Right atrium auricular region (tissue), 2 donors: ENCODE measurements at regions not wholly inside any gene's neighbourhood (a gene's known extent, or its start where the extent isn't known, plus 50 kb on each side); places are given as distances from the start of the nearest gene placed in this dataset.

Source experiments
- DNase-seq: peaks from one replicate; pipeline ENCODE4 v3.0.0-alpha.2; 2019; ENCODE audit warnings: low spot score
- H3K27ac ChIP-seq, 2 donors: fragments of 200-600 bp; sonication (generic); 1 replicate in 1 of 2; 2 replicates in 1 of 2; pipeline ENCODE4 v1.5.1; 2016 to 2019
- H3K27me3 ChIP-seq, 2 donors: fragments of 200-600 bp; sonication (generic); one replicate each; pipeline versions ENCODE4 v1.5.1 to v1.6.0; 2017 to 2019
- H3K36me3 ChIP-seq: fragments of 200-600 bp; sonication (generic); one replicate; pipeline ENCODE4 v1.5.1; 2016
- H3K4me1 ChIP-seq, 2 donors: fragments of 200-600 bp; sonication (generic); one replicate each; pipeline versions ENCODE4 v1.5.1 to v1.6.0; 2017 to 2019
- H3K4me3 ChIP-seq, 2 donors: fragments of 200-600 bp; sonication (generic); 1 replicate in 1 of 2; 2 replicates in 1 of 2; pipeline ENCODE4 v1.5.1; 2017 to 2019; ENCODE audit warnings: mild to moderate bottlenecking in 1 of 2, moderate library complexity in 1 of 2
- H3K9me3 ChIP-seq, 2 donors: fragments of 200-600 bp; sonication (generic); one replicate each; pipeline ENCODE4 v1.5.1; 2019
- TF ChIP-seq, protein P1 (sequence below), 2 donors: fragments of 200-600 bp; sonication (generic); IDR thresholded peaks; one replicate each; pipeline ENCODE4 v1.5.1; 2019; ENCODE audit warnings: antibody characterized with exemption in 2 of 2

- Histone ChIP-seq H3K27ac (no peak overlapping the region), H3K4me1 (no peaks in the 10 kb centered on the region), H3K27me3 (no peaks in the 10 kb centered on the region), H3K9me3 (no peaks in the 10 kb centered on the region), H3K36me3 (no peaks in the 10 kb centered on the region), H3K4me3 (no peak overlapping the region)
- TF ChIP-seq, protein P1, sequence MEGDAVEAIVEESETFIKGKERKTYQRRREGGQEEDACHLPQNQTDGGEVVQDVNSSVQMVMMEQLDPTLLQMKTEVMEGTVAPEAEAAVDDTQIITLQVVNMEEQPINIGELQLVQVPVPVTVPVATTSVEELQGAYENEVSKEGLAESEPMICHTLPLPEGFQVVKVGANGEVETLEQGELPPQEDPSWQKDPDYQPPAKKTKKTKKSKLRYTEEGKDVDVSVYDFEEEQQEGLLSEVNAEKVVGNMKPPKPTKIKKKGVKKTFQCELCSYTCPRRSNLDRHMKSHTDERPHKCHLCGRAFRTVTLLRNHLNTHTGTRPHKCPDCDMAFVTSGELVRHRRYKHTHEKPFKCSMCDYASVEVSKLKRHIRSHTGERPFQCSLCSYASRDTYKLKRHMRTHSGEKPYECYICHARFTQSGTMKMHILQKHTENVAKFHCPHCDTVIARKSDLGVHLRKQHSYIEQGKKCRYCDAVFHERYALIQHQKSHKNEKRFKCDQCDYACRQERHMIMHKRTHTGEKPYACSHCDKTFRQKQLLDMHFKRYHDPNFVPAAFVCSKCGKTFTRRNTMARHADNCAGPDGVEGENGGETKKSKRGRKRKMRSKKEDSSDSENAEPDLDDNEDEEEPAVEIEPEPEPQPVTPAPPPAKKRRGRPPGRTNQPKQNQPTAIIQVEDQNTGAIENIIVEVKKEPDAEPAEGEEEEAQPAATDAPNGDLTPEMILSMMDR (IDR thresholded peaks at IDR 0.05), result no peak
- DNase-seq, result no peak
Measured at GRCh38 chr16:55982597-55982996, 107.4 kb upstream of the CES5A start.

DNA sequence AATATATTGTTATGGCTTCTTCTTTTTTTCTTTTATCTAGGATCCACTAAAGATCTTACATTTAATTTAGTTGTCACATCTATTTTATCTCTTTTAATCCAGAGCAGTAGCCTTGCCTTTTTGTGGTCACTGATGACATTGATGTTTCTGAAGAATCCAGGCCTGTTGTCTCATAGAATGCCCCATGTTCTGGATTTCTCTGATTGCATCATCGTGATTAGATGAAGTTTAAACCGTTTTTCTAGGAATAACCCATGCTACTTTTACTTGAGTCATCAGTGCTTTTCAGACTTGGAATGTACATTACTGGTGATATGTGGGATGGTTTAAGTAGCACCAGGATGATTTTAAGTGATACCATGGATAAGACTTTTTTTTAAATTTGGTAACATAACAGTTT, 106.4 kb upstream of the CES5A start:
- no peaks in the 10 kb centered on the region for H3K36me3 ChIP-seq

DNA sequence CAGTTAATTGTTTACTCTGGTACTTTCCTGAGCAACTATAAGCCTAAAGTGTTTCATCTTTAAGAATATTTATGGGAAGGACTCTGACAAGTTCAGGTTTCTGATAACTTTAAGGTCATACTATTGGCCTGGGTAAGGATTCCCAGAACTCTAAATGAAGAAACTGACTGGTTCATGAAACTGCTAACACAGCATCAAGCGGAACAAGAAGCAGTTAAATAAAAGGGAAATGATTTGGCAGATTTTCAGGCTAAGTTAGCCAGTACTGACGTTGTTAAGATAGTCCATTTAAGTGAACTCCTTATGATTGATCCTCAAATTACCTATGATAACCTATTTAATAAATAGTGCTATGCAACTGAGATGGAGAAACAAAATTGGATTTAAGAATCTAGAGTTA, 101.6 kb upstream of the CES5A start:
- H3K4me3 ChIP-seq, result no peak overlapping the region
- H3K4me1 ChIP-seq, result no peaks in the 10 kb centered on the region
- no peaks in the 10 kb centered on the region for H3K36me3 ChIP-seq
- no peaks in the 10 kb centered on the region for H3K9me3 ChIP-seq
- no peak for DNase-seq
- TF ChIP-seq, protein P1 (IDR thresholded peaks at IDR 0.05), result no peak
- no peak overlapping the region for H3K27ac ChIP-seq
- H3K27me3 ChIP-seq, result no peaks in the 10 kb centered on the region

More for the DNA sequence above, 106.4 kb upstream of the CES5A start:
- Histone ChIP-seq H3K27me3 (no peaks in the 10 kb centered on the region), H3K27ac (no peak overlapping the region), H3K9me3 (no peaks in the 10 kb centered on the region), H3K4me1 (no peaks in the 10 kb centered on the region), H3K4me3 (no peak overlapping the region)
- TF ChIP-seq, protein P1 (IDR thresholded peaks at IDR 0.05), result no peak
- no peak for DNase-seq

DNA sequence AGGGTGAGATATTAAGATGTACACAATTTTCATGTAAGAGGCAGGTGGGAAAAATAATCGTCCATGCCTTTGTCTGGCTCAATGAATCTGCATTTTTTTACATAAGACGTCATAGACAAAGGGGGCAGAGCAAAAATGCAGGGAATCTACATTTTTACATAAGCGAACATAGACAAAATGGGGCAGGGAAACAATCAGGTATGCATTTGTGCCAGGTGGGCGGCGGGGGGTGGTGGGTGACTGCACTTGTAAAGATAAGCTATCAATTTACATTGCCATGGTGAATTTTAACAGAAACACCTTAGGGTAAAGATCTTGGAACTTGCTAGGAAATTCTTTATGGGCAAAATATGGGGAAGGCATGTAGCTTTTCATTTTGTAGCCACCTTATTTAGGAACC, 96.3 kb upstream of the CES5A start:
- Histone ChIP-seq H3K27ac (no peak overlapping the region), H3K4me3 (no peak overlapping the region), H3K27me3 (no peaks in the 10 kb centered on the region), H3K9me3 (no peaks in the 10 kb centered on the region), H3K36me3 (no peaks in the 10 kb centered on the region), H3K4me1 (no peaks in the 10 kb centered on the region)
- no peak for DNase-seq
- TF ChIP-seq, protein P1 (IDR thresholded peaks at IDR 0.05), result no peak

- H3K4me3 ChIP-seq, result no peak overlapping the region
- H3K27me3 ChIP-seq, result no peaks in the 10 kb centered on the region
- no peaks in the 10 kb centered on the region for H3K4me1 ChIP-seq
- TF ChIP-seq, protein P1 (IDR thresholded peaks at IDR 0.05), result no peak
- no peaks in the 10 kb centered on the region for H3K9me3 ChIP-seq
- no peak for DNase-seq
- no peaks in the 10 kb centered on the region for H3K36me3 ChIP-seq
- no peak overlapping the region for H3K27ac ChIP-seq
Measured at GRCh38 chr16:55968221-55968620, 93.0 kb upstream of the CES5A start.

- no peak overlapping the region for H3K4me3 ChIP-seq
- H3K9me3 ChIP-seq, result peaks cover 0 to under 1% of the 10 kb centered on the region in 2 donors
- TF ChIP-seq, protein P1 (IDR thresholded peaks at IDR 0.05), result no peak
- H3K36me3 ChIP-seq, result no peaks in the 10 kb centered on the region
- H3K4me1 ChIP-seq, result no peaks in the 10 kb centered on the region
- no peaks in the 10 kb centered on the region for H3K27me3 ChIP-seq
- no peak for DNase-seq
- H3K27ac ChIP-seq, result no peak overlapping the region
Measured at GRCh38 chr16:55964923-55965475, 89.8 kb upstream of the CES5A start.
